ENCODE measurements at regions not wholly inside any gene's neighbourhood (a gene's known extent, or its start where the extent isn't known, plus 50 kb on each side); places are given as distances from the start of the nearest gene placed in this dataset.
"Not testable (repeated sequence)": the region's sequence is repeated elsewhere in the genome, so short reads cannot be mapped to it uniquely, and the experiment has no call there.

DNA sequence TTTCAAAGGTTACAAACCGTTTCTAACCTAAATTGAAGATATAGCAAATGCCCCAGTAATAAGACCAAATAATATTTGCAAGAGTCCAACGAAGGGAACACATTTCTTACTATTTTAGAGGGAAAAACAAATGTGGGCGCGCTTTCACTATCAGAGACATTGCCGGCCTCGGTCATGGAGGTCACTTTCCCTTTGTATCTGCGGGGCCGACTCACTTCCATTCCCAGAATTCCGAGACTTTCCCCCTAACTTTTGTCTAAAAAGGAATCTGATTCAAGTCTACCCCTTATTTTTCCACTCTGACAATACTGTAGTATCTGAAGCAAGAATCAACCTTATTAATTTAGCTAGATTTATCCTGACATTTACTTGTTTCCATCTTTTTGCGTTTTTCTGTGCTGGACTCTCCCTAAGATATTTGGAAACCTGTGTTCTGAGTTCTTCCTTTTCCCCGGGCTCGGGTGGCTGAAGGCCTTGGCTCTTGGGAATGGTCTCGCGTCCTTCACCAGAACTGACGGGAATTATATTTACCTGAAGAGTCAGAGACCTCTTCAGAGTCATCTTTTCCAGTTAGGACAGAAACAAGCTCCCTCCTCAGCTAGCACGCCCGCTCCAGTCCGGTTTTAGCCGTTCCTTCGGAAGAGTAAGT, 71.8 kb upstream of the ZNF184 start:
- DNase-seq (ENCODE audit: low spot score), result no peak

GRCh38 chr6:27544135-27544534, 71.2 kb upstream of the ZNF184 start:
- not testable (repeated sequence) for DNase-seq (ENCODE audit: low spot score)

DNA sequence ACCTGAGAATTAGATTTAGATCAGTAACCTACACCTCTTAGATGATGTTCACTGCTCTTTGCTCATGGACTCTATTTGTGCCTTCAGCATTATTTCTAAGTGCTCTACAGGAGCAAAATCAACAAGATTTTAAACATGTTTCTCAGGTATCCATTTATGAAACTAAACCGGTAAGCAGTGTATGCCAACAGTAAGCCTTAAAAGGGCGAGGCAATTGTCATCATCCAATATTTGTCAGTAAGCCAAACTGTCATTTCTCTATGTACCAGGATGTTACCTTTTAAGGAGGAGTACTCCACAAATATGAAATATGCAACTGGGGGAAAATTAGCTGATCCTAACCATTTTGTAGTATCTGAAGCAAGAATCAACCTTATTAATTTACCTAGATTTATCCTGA, 69.6 kb upstream of the ZNF184 start:
- no peak for DNase-seq (ENCODE audit: low spot score)

DNA sequence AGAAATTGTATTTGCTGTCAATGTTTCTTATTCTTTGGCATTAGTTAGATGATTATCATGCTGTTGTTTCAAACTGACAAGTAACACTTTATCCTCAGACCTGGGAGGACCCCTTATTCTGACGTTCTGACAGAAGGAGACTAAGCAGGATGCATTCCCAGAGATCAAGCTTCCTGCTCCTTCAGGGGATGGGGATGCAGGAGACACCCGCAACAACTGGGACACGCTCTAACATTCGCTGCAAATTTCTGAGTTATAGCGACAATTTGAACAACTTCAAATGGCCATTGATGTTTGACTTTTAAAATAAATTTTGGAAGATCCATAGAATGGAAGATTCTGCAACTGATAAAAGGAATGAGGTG, 69.0 kb upstream of the ZNF184 start:
- no peak for DNase-seq (ENCODE audit: low spot score)

GRCh38 chr6:27541212-27541932, 68.5 kb upstream of the ZNF184 start:
- no peak for DNase-seq (ENCODE audit: low spot score)

- DNase-seq (ENCODE audit: low spot score), result no peak
These were observed 66.6 kb upstream of the ZNF184 start for GRCh38 chr6:27539551-27539950.

GRCh38 chr6:27532820-27533538, 60.1 kb upstream of the ZNF184 start:
- DNase-seq (ENCODE audit: low spot score), result no peak

DNA sequence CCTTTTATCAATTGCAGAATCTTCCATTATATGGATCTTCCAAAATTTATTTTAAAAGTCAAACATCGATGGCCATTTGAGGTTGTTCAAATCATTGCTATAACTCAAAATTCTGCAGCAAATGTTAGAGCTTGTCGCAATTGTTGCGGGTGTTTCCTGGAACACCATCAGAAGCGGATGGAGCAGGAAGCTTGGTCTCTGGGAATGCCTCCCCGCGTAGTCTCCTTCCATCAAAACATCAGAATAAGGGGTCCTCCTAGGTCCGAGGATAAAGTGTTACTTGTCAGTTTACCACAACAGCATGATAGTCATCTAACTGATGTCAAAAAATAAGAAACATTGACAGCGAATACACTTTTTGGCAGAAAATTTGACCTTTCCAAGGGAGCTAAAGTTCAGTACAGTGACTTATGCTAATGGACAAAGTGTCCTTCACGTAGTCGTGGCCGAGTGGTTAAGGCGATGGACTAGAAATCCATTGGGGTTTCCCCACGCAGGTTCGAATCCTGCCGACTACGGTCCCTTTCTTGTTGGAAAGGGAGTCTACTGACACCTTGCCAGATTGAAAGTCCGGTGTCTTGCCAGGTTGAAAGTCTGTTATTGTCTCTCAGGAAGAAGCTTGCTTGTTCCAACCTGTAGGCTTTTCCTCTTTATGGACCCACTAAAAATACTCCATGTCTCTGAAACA, 59.0 kb upstream of the ZNF184 start:
- no peak for DNase-seq (ENCODE audit: low spot score)

DNA sequence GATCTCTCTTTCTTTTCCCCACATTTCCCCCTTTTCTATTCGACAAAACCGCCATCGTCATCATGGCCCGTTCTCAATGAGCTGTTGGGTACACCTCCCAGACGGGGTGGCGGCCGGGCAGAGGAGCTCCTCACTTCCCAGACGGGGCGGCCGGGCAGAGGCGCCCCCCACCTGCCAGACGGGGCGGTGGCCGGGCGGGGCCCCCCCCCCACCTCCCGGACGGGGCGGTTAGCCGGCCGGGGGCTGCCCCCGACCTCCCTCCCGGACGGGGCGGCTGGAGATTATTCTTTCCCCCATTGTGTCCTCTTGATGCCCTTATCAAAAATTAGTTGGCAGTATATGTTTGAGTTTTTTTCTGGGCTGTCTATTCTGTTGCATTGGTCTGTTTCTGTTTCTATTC, 56.9 kb upstream of the ZNF184 start:
- not testable (repeated sequence) for DNase-seq (ENCODE audit: low spot score)

- DNase-seq (ENCODE audit: low spot score), result no peak
These were observed 55.8 kb upstream of the ZNF184 start for GRCh38 chr6:27528714-27529113.

Measured in pons (tissue), 1 donor.